PC-3 (cell line): ENCODE measurements at regions not wholly inside any gene's neighbourhood (a gene's known extent, or its start where the extent isn't known, plus 50 kb on each side); places are given as distances from the start of the nearest gene placed in this dataset.

Experiments
- EZH2 ChIP-seq: fragments of 300-600 bp; sonication (generic); IDR thresholded peaks from one replicate; pipeline ENCODE4 v1.6.1; 2017; ENCODE audit warnings: antibody characterized with exemption, mild to moderate bottlenecking, low read length; ENCODE audit not compliant: unreplicated experiment
- EZH2phosphoT487 ChIP-seq: fragments of 300-600 bp; sonication (generic); IDR thresholded peaks from 2 replicates; pipeline ENCODE4 v1.6.1; 2018; ENCODE audit warnings: mild to moderate bottlenecking, antibody characterized with exemption, low read length, borderline replicate concordance
- TF ChIP-seq, protein P1 (sequence below): fragments of 300-600 bp; sonication (generic); conservative IDR thresholded peaks from 2 replicates; pipeline ENCODE4 v1.5.1; 2017; ENCODE audit warnings: antibody characterized with exemption, low read depth, mild to moderate bottlenecking, low read length

DNA sequence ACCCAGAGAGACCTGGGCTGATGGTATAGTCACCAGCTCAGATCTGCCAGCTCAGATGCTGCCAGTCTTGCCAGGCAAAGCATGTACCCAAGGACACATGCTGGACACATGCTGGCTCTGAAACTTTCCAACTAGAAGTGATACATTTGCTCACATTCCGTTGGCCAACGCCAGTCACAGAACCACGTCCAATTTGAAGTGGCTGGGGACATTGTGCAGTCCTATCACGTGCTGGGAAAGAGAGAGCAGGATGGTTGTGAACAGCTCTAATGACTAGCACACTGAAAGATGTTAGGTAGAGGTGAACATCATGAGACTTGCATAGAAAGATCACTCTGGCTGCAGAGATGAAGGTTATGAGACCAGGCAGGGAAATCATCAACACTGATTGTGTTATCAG lies 308.5 kb upstream of the ROPN1 start:
- TF ChIP-seq EZH2 (no peak), EZH2phosphoT487 (no peak)
- TF ChIP-seq, protein P1, sequence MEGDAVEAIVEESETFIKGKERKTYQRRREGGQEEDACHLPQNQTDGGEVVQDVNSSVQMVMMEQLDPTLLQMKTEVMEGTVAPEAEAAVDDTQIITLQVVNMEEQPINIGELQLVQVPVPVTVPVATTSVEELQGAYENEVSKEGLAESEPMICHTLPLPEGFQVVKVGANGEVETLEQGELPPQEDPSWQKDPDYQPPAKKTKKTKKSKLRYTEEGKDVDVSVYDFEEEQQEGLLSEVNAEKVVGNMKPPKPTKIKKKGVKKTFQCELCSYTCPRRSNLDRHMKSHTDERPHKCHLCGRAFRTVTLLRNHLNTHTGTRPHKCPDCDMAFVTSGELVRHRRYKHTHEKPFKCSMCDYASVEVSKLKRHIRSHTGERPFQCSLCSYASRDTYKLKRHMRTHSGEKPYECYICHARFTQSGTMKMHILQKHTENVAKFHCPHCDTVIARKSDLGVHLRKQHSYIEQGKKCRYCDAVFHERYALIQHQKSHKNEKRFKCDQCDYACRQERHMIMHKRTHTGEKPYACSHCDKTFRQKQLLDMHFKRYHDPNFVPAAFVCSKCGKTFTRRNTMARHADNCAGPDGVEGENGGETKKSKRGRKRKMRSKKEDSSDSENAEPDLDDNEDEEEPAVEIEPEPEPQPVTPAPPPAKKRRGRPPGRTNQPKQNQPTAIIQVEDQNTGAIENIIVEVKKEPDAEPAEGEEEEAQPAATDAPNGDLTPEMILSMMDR = no peak
